ENCODE measurements at regions not wholly inside any gene's neighbourhood (a gene's known extent, or its start where the extent isn't known, plus 50 kb on each side); places are given as distances from the start of the nearest gene placed in this dataset.

- no peak overlapping the region for H3K27ac Mint-ChIP-seq
- TF ChIP-seq CTCF (IDR thresholded peaks at IDR 0.05), result no peak
These were observed 262.1 kb downstream of the EIPR1 start for GRCh38 chr2:3115301-3116042.

GRCh38 chr2:3114406-3115185 is 263.0 kb downstream of the EIPR1 start:
- no peaks in the 10 kb centered on the region for H3K4me1 Mint-ChIP-seq (ENCODE audit: low read depth)
- no peak for DNase-seq
- peaks cover 11% of the 10 kb centered on the region for H3K9me3 Mint-ChIP-seq

More at GRCh38 chr2:3115301-3116042, 262.1 kb downstream of the EIPR1 start:
- Mint-ChIP-seq H3K4me3 (no peak overlapping the region), H3K9me3 (peaks cover 5% of the 10 kb centered on the region), H3K27me3 (ENCODE audit: insufficient read depth) (peaks cover 6% of the 10 kb centered on the region), H3K4me1 (ENCODE audit: low read depth) (no peaks in the 10 kb centered on the region), H3K36me3 (ENCODE audit: low read depth) (no peaks in the 10 kb centered on the region)
- no peak for DNase-seq

GRCh38 chr2:3113769-3114168 is 263.8 kb downstream of the EIPR1 start:
- no peak overlapping the region for H3K27ac Mint-ChIP-seq
- peaks cover 6% of the 10 kb centered on the region for H3K27me3 Mint-ChIP-seq (ENCODE audit: insufficient read depth)
- no peak overlapping the region for H3K4me3 Mint-ChIP-seq
- no peaks in the 10 kb centered on the region for H3K4me1 Mint-ChIP-seq (ENCODE audit: low read depth)
- TF ChIP-seq CTCF (IDR thresholded peaks at IDR 0.05), result no peak
- H3K36me3 Mint-ChIP-seq (ENCODE audit: low read depth), result no peaks in the 10 kb centered on the region
- DNase-seq, result no peak
- H3K9me3 Mint-ChIP-seq, result peaks cover 19% of the 10 kb centered on the region

More at GRCh38 chr2:3114406-3115185, 263.0 kb downstream of the EIPR1 start:
- Mint-ChIP-seq H3K4me3 (no peak overlapping the region), H3K27me3 (ENCODE audit: insufficient read depth) (peaks cover 6% of the 10 kb centered on the region), H3K27ac (no peak overlapping the region), H3K36me3 (ENCODE audit: low read depth) (no peaks in the 10 kb centered on the region)
- no peak for TF ChIP-seq CTCF (IDR thresholded peaks at IDR 0.05)

- no peak for DNase-seq
- H3K36me3 Mint-ChIP-seq (ENCODE audit: low read depth), result no peaks in the 10 kb centered on the region
- peaks cover 5% of the 10 kb centered on the region for H3K27me3 Mint-ChIP-seq (ENCODE audit: insufficient read depth)
- H3K4me1 Mint-ChIP-seq (ENCODE audit: low read depth), result no peaks in the 10 kb centered on the region
- TF ChIP-seq CTCF (IDR thresholded peaks at IDR 0.05), result no peak
- H3K27ac Mint-ChIP-seq, result no peak overlapping the region
- no peak overlapping the region for H3K4me3 Mint-ChIP-seq
- H3K9me3 Mint-ChIP-seq, result peaks cover 19% of the 10 kb centered on the region
These were observed 264.5 kb downstream of the EIPR1 start for GRCh38 chr2:3113122-3113521.

GRCh38 chr2:3112553-3112952 is 265.1 kb downstream of the EIPR1 start:
- Mint-ChIP-seq H3K4me1 (ENCODE audit: low read depth) (no peaks in the 10 kb centered on the region), H3K9me3 (peaks cover 24% of the 10 kb centered on the region), H3K36me3 (ENCODE audit: low read depth) (no peaks in the 10 kb centered on the region), H3K27me3 (ENCODE audit: insufficient read depth) (peaks cover 1% of the 10 kb centered on the region; the same call in 1 of the 2 replicates), H3K4me3 (no peak overlapping the region), H3K27ac (no peak overlapping the region)
- TF ChIP-seq CTCF (IDR thresholded peaks at IDR 0.05), result no peak
- no peak for DNase-seq

Data from HFFc6 (cell line).